HCT116 (cell line): ENCODE measurements at regions not wholly inside any gene's neighbourhood (a gene's known extent, or its start where the extent isn't known, plus 50 kb on each side); places are given as distances from the start of the nearest gene placed in this dataset.

Experiments used
- ATAC-seq: fragments of 200-7000 bp; cut with Tn5 transposase; 2 replicates; pipeline ENCODE4 v1.9.1; 2020; ENCODE audit warnings: mild to moderate bottlenecking, moderate library complexity
- BruUV-seq: library from RNA; stranded (reverse); fragments of 400-500 nt; replicated peaks from 2 replicates; lab custom pipeline; 2021; lab: Mats Ljungman, UMichigan
- CTCF ChIA-PET: fragments of 300-600 bp; sonication (Branson Sonifier 250); formaldehyde crosslinking; loops from one replicate; lab custom pipeline; 2021; ENCODE audit warnings: antibody characterized with exemption; lab: Charles Lee
- POLR2A ChIA-PET: fragments of 300-600, 350-600 bp; sonication (Branson Sonifier 250); formaldehyde crosslinking; loops from one replicate; lab custom pipeline; 2021; ENCODE audit warnings: antibody characterized with exemption; lab: Charles Lee
- RAD21 ChIA-PET, 2 experiments: fragments of 300-600 bp; sonication (Branson Sonifier 250); formaldehyde crosslinking; loops; one replicate each; lab custom pipeline; 2023; ENCODE audit warnings: low total read pairs in 2 of 2; ENCODE audit not compliant: uncharacterized antibody in 2 of 2, unreplicated experiment in 2 of 2, low non-redundant PET in 1 of 2; lab: Charles Lee
- DNase-seq: peaks from one replicate; pipeline ENCODE4 v3.0.0-alpha.2; 2010; ENCODE audit warnings: low read depth, low spot score
- H2AFZ ChIP-seq: fragments of 200-600 bp; shearing (Covaris generic), sonication (generic); 2 replicates; pipeline ENCODE4 v1.6.1; 2017; ENCODE audit warnings: low read depth, mixed run types, mixed read lengths, antibody characterized with exemption, low read length; ENCODE audit not compliant: poor library complexity, severe bottlenecking
- H3K27ac ChIP-seq: 2 replicates; pipeline ENCODE4 v1.5.1; 2012; ENCODE audit warnings: low read depth, low read length
- H3K27me3 ChIP-seq: fragments of 200-600 bp; sonication (generic); 2 replicates; pipeline ENCODE4 v1.6.1; 2016; ENCODE audit warnings: mixed run types, low read length, mixed read lengths; ENCODE audit not compliant: insufficient read depth
- H3K36me3 ChIP-seq, 2 experiments: fragments of 200-500 bp in 1 of 2; fragments of 200-600 bp in 1 of 2; sonication (Bioruptor generic) in 1 of 2; sonication (generic) in 1 of 2; 2 replicates each; pipeline versions ENCODE4 v1.5.1 to v1.6.1; 2014 to 2016; ENCODE audit warnings: low read length in 2 of 2, inconsistent platforms in 1 of 2, mixed read lengths in 1 of 2, mixed run types in 1 of 2; ENCODE audit not compliant: insufficient read depth in 2 of 2, control insufficient read depth in 1 of 2
- H3K4me1 ChIP-seq, 2 experiments: fragments of 200-600 bp in 1 of 2; sonication (generic) in 1 of 2; 2 replicates each; pipeline versions ENCODE4 v1.5.1 to v1.6.1; 2012 to 2017; ENCODE audit warnings: low read length in 2 of 2, inconsistent platforms in 1 of 2, mild to moderate bottlenecking in 1 of 2, mixed read lengths in 1 of 2, mixed run types in 1 of 2, moderate library complexity in 1 of 2; ENCODE audit not compliant: insufficient read depth in 2 of 2, control insufficient read depth in 1 of 2
- H3K4me2 ChIP-seq: fragments of 200-600 bp; sonication (generic); 2 replicates; pipeline ENCODE4 v1.6.1; 2017; ENCODE audit warnings: mixed run types, low read length, mixed read lengths
- H3K4me3 ChIP-seq, 2 experiments: fragments of 200-600 bp in 1 of 2; sonication (generic) in 1 of 2; replicated peaks in 1 of 2; 2 replicates each; pipeline ENCODE4 v1.5.1; 2011 to 2016; ENCODE audit warnings: low read length in 2 of 2, control low read depth in 1 of 2, low read depth in 1 of 2, mild to moderate bottlenecking in 1 of 2, mixed read lengths in 1 of 2, mixed run types in 1 of 2
- H3K79me2 ChIP-seq: fragments of 200-600 bp; sonication (generic); 2 replicates; pipeline ENCODE4 v1.6.1; 2017; ENCODE audit warnings: mild to moderate bottlenecking, mixed run types, low read length, moderate library complexity, mixed read lengths; ENCODE audit not compliant: insufficient read depth
- H3K9ac ChIP-seq: fragments of 200-600 bp; sonication (generic); 2 replicates; pipeline ENCODE4 v1.6.1; 2016; ENCODE audit warnings: low read length, mixed read lengths
- H3K9me2 ChIP-seq: fragments of 200-600 bp; sonication (generic), shearing (Covaris generic); 2 replicates; pipeline ENCODE4 v1.6.1; 2017; ENCODE audit warnings: mixed run types, mild to moderate bottlenecking, moderate library complexity; ENCODE audit not compliant: insufficient read depth
- H3K9me3 ChIP-seq, 2 experiments: fragments of 200-500 bp in 1 of 2; fragments of 200-600 bp in 1 of 2; sonication (Bioruptor generic) in 1 of 2; sonication (generic) in 1 of 2; 2 replicates each; pipeline ENCODE4 v1.6.1; 2014 to 2017; ENCODE audit warnings: low read length in 2 of 2, mixed read lengths in 2 of 2, inconsistent platforms in 1 of 2, low read depth in 1 of 2, mild to moderate bottlenecking in 1 of 2, mixed run types in 1 of 2, moderate library complexity in 1 of 2; ENCODE audit not compliant: control insufficient read depth in 1 of 2, insufficient read depth in 1 of 2
- H4K20me1 ChIP-seq: fragments of 200-600 bp; sonication (generic), shearing (Covaris generic); 2 replicates; pipeline ENCODE4 v1.6.1; 2017; ENCODE audit warnings: mixed run types, mild to moderate bottlenecking, moderate library complexity; ENCODE audit not compliant: insufficient read depth
- CEBPB ChIP-seq: IDR thresholded peaks from 2 replicates; pipeline ENCODE4 v1.6.1; 2012; ENCODE audit warnings: low read depth
- CTCF ChIP-seq, 3 experiments: fragments of 200-600 bp in 1 of 3; sonication (generic) in 1 of 3; IDR thresholded peaks in 2 of 3; conservative IDR thresholded peaks in 1 of 3; 2 replicates each; pipeline ENCODE4 v1.5.1; 2012 to 2017; ENCODE audit warnings: low read depth in 2 of 3, low read length in 2 of 3, antibody characterized with exemption in 1 of 3, borderline replicate concordance in 1 of 3, control low read depth in 1 of 3, mild to moderate bottlenecking in 1 of 3, mixed read lengths in 1 of 3, mixed run types in 1 of 3, moderate library complexity in 1 of 3; ENCODE audit not compliant: insufficient read depth in 1 of 3
- EGR1 ChIP-seq: IDR thresholded peaks from 2 replicates; pipeline ENCODE4 v1.6.1; 2012; ENCODE audit warnings: low read depth
- EZH2 ChIP-seq: fragments of 200-600 bp; sonication (generic); IDR thresholded peaks from 2 replicates; pipeline ENCODE4 v1.6.1; 2017; ENCODE audit warnings: antibody characterized with exemption, mixed run types
- EZH2phosphoT487 ChIP-seq: fragments of 200-600 bp; IDR thresholded peaks from 2 replicates; pipeline ENCODE4 v1.6.1; 2018; ENCODE audit warnings: antibody characterized with exemption, borderline replicate concordance
- FOSL1 ChIP-seq: IDR thresholded peaks from 2 replicates; pipeline ENCODE4 v1.6.1; 2012; ENCODE audit warnings: low read depth
- JUND ChIP-seq: IDR thresholded peaks from 2 replicates; pipeline ENCODE4 v1.6.1; 2012
- MAX ChIP-seq: IDR thresholded peaks from 2 replicates; pipeline ENCODE4 v1.6.1; 2012
- POLR2A ChIP-seq: IDR thresholded peaks from 2 replicates; pipeline ENCODE4 v1.7.0; 2011; ENCODE audit warnings: borderline replicate concordance; ENCODE audit not compliant: insufficient read depth, insufficient read length; ENCODE audit errors: extremely low read depth
- POLR2AphosphoS5 ChIP-seq: IDR thresholded peaks from 2 replicates; pipeline ENCODE4 v1.6.1; 2011; ENCODE audit warnings: mild to moderate bottlenecking, low read depth, low read length, moderate library complexity
- RAD21 ChIP-seq: IDR thresholded peaks from 2 replicates; pipeline ENCODE4 v1.6.1; 2012; ENCODE audit warnings: low read depth, mild to moderate bottlenecking
- SP1 ChIP-seq: IDR thresholded peaks from 2 replicates; pipeline ENCODE4 v1.6.1; 2012; ENCODE audit warnings: low read depth
- SRF ChIP-seq: IDR thresholded peaks from 2 replicates; pipeline ENCODE4 v1.6.1; 2012; ENCODE audit warnings: low read depth
- ZBTB33 ChIP-seq: IDR thresholded peaks from 2 replicates; pipeline ENCODE4 v1.6.1; 2011; ENCODE audit warnings: mild to moderate bottlenecking, low read length, moderate library complexity; ENCODE audit not compliant: insufficient replicate concordance; ENCODE audit errors: extremely low read depth
- ZNF274 ChIP-seq: fragments of 200-500 bp; sonication (Bioruptor generic); IDR thresholded peaks from 2 replicates; pipeline ENCODE4 v1.6.1; 2014; ENCODE audit warnings: mild to moderate bottlenecking, low read depth, low read length, inconsistent platforms
- intact Hi-C: fragments of 100-400 bp; cut with micrococcal nuclease; formaldehyde crosslinking; loops from 2 replicates; pipeline ENCODE4 v1.10.0; 2022

- Histone ChIP-seq H2AFZ (no peak overlapping the region), H3K4me3 (no peak overlapping the region), H3K9me2 (no peaks in the 10 kb centered on the region), H3K27me3 (no peaks in the 10 kb centered on the region), H3K79me2 (no peaks in the 10 kb centered on the region), H3K4me1 (peaks cover 0 to 16% of the 10 kb centered on the region in 2 experiments; a peak in 1 of 4 replicates), H4K20me1 (no peaks in the 10 kb centered on the region), H3K9ac (no peak overlapping the region), H3K27ac (no peak overlapping the region), H3K4me2 (no peak overlapping the region), H3K36me3 (no peaks in the 10 kb centered on the region), H3K9me3 (no peaks in the 10 kb centered on the region)
- no TSS peak for BruUV-seq
- TF ChIP-seq ZNF274: no peak
- no peak for TF ChIP-seq ZBTB33
- no peak for TF ChIP-seq POLR2A
- no peak for TF ChIP-seq FOSL1
- no peak for TF ChIP-seq SRF
- no peak for TF ChIP-seq EGR1
- TF ChIP-seq POLR2AphosphoS5: no peak
- no peak for TF ChIP-seq EZH2phosphoT487
- TF ChIP-seq MAX: no peak
- ChIA-PET RAD21 (no interaction called here), CTCF (no interaction called here), POLR2A (no interaction called here)
- ATAC-seq: no peak
- intact Hi-C loops: no loop called here
- DNase-seq: no peak
Measured at GRCh38 chr5:125138266-125138665, 391.8 kb upstream of the ZNF608 start.

- CTCF ChIA-PET: no interaction called here
- no peak overlapping the region for H3K4me2 ChIP-seq
- RAD21 ChIA-PET: no interaction called here
- H3K4me1 ChIP-seq: peaks cover 0 to 9% of the 10 kb centered on the region in 2 experiments; a peak in 1 of 4 replicates
- DNase-seq (no peak), ATAC-seq (no peak)
- intact Hi-C loops: no loop called here
- no peaks in the 10 kb centered on the region for H3K36me3 ChIP-seq
- H4K20me1 ChIP-seq: no peaks in the 10 kb centered on the region
- BruUV-seq: no TSS peak
- no peaks in the 10 kb centered on the region for H3K27me3 ChIP-seq
- H3K79me2 ChIP-seq: no peaks in the 10 kb centered on the region
- no peak overlapping the region for H3K9ac ChIP-seq
- no peak overlapping the region for H2AFZ ChIP-seq
- H3K27ac ChIP-seq: no peak overlapping the region
- H3K9me2 ChIP-seq: no peaks in the 10 kb centered on the region
- POLR2A ChIA-PET: no interaction called here
- no peaks in the 10 kb centered on the region for H3K9me3 ChIP-seq
- no peak overlapping the region for H3K4me3 ChIP-seq
- TF ChIP-seq CTCF (IDR thresholded peaks at IDR 0.05 in 2 of 3, conservative IDR thresholded peaks at IDR 0.05 in 1 of 3; ENCODE audit: borderline replicate concordance in 1 of 3, insufficient read depth in 1 of 3, low read depth in 2 of 3, low read length in 2 of 3) (no peak), SP1 (no peak), ZNF274 (no peak), MAX (no peak), CEBPB (no peak), EZH2 (no peak), JUND (no peak), RAD21 (no peak)
Measured at GRCh38 chr5:125139590-125139989, 393.2 kb upstream of the ZNF608 start.
